Suprapubic skin (tissue), 3 donors: ENCODE measurements at regions not wholly inside any gene's neighbourhood (a gene's known extent, or its start where the extent isn't known, plus 50 kb on each side); places are given as distances from the start of the nearest gene placed in this dataset.

Source experiments
- CTCF ChIP-seq, 2 donors: fragments of 200-600 bp in 1 of 2; fragments of 450-650 bp in 1 of 2; sonication (generic) in 1 of 2; IDR thresholded peaks; one replicate each; pipeline ENCODE4 v1.5.1; 2016 to 2019; ENCODE audit warnings: antibody characterized with exemption in 2 of 2, mild to moderate bottlenecking in 1 of 2, moderate library complexity in 1 of 2
- EP300 ChIP-seq: sonication (generic); formaldehyde crosslinking; IDR thresholded peaks from one replicate; pipeline ENCODE4 v1.6.1; 2017; ENCODE audit warnings: antibody characterized with exemption
- POLR2A ChIP-seq, 2 donors: fragments of 450-650 bp; IDR thresholded peaks; one replicate each; pipeline ENCODE4 v1.6.1; 2017; ENCODE audit warnings: antibody characterized with exemption in 2 of 2, mild to moderate bottlenecking in 2 of 2, moderate library complexity in 2 of 2

GRCh38 chr13:40123962-40124632, 468.6 kb downstream of the COG6 start:
- no peak for TF ChIP-seq POLR2A (IDR thresholded peaks at IDR 0.05)
- TF ChIP-seq EP300 = no peak
- no peak for TF ChIP-seq CTCF (IDR thresholded peaks at IDR 0.05)
